Adipocyte (in vitro differentiated cells): ENCODE measurements at regions not wholly inside any gene's neighbourhood (a gene's known extent, or its start where the extent isn't known, plus 50 kb on each side); places are given as distances from the start of the nearest gene placed in this dataset.

Experiments used
- DNase-seq: peaks from one replicate; pipeline ENCODE4 v3.0.0-alpha.2; 2015; ENCODE audit warnings: low read depth
- H3K27me3 ChIP-seq: replicated peaks from 2 replicates; pipeline ENCODE4 v1.7.0; 2013; ENCODE audit warnings: mild to moderate bottlenecking, low read length, moderate library complexity; ENCODE audit not compliant: control insufficient read depth, insufficient read depth
- H3K36me3 ChIP-seq: 2 replicates; pipeline ENCODE4 v1.7.0; 2013; ENCODE audit warnings: low read length, mild to moderate bottlenecking, moderate library complexity; ENCODE audit not compliant: control insufficient read depth, insufficient read depth, severe bottlenecking
- H3K4me1 ChIP-seq: 2 replicates; pipeline ENCODE4 v1.7.0; 2013; ENCODE audit warnings: mild to moderate bottlenecking, low read length, moderate library complexity; ENCODE audit not compliant: control insufficient read depth, insufficient read depth
- H3K4me3 ChIP-seq: 2 replicates; pipeline ENCODE4 v1.7.0; 2013; ENCODE audit warnings: mild to moderate bottlenecking, low read length, moderate library complexity
- H3K9ac ChIP-seq: 2 replicates; pipeline ENCODE4 v1.7.0; 2013; ENCODE audit warnings: mild to moderate bottlenecking, low read length, moderate library complexity
- H3K9me3 ChIP-seq: 2 replicates; pipeline ENCODE4 v1.7.0; 2013; ENCODE audit warnings: mild to moderate bottlenecking, low read length, moderate library complexity; ENCODE audit not compliant: control insufficient read depth

DNA sequence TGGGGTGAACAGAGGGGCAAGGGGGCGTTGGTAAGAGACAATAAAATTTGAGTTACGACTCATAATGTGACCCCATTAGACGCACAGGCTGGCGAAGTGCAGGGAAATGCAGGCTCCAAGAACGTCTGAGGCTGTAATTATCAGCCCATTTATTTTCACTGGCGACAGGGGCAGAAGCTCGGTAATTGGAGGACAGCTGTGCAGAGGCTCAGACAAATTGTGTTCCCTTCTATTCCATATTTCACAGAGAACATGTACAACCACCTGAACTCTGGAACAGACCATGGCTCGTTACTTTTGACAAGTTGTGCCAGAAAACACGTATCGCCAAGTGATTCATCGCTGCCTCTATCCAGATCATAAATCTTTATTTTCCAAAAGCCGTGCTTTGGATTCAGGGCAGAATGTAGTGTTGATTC is 137.3 kb upstream of the FRMD4A start:
- H3K9me3 ChIP-seq = peaks cover 7% of the 10 kb centered on the region
- H3K4me1 ChIP-seq = no peaks in the 10 kb centered on the region
- H3K4me3 ChIP-seq = no peak overlapping the region
- no peak for DNase-seq
- no peaks in the 10 kb centered on the region for H3K36me3 ChIP-seq
- peaks cover 54% of the 10 kb centered on the region for H3K27me3 ChIP-seq
- H3K9ac ChIP-seq = no peak overlapping the region

DNA sequence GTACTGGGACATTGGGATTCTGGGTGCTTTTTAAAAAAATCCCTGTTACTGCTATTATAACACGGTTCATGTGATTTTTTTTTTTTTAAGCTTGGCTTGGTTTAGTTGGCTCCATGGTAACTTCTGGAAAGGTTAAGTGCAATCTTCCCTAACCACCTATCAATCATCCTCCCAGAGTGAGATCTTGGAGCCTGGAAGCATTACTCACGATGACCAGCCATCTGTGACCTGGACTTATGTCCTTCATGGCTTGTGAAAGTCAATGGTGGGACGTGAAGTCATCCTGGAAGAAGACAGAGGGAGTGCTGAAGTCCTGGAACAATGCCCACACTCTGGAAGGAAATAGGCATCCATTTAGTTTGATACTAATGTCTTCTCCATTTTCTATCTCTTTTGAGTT is 135.5 kb upstream of the FRMD4A start:
- H3K4me1 ChIP-seq = no peaks in the 10 kb centered on the region
- peaks cover 54% of the 10 kb centered on the region for H3K27me3 ChIP-seq
- H3K4me3 ChIP-seq = no peak overlapping the region
- H3K36me3 ChIP-seq = no peaks in the 10 kb centered on the region
- H3K9me3 ChIP-seq = peaks cover 10% of the 10 kb centered on the region
- DNase-seq = no peak
- H3K9ac ChIP-seq = no peak overlapping the region

DNA sequence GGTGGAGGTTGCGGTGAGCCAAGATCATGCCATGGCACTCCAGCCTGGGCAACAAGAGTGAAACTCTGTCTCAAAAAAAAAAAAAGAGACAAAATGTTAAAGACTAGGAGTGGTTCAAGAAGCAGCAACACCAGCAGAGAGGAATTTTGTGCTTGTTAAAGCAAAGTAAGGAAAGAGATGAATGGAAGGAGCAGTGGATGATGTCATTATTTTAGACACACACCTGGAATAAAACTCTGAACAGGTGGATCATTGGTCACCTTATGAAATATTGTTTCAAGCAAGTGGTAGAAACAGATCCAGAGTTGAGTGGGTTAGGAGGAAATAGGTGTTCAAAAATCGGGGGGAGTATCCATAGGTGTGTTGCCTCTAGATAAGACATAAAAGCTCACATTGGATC is 129.7 kb upstream of the FRMD4A start:
- no peaks in the 10 kb centered on the region for H3K4me1 ChIP-seq
- H3K4me3 ChIP-seq = no peak overlapping the region
- H3K27me3 ChIP-seq = peaks cover 51% of the 10 kb centered on the region
- H3K36me3 ChIP-seq = no peaks in the 10 kb centered on the region
- H3K9me3 ChIP-seq = peaks cover 17% of the 10 kb centered on the region
- DNase-seq = no peak
- H3K9ac ChIP-seq = no peak overlapping the region

DNA sequence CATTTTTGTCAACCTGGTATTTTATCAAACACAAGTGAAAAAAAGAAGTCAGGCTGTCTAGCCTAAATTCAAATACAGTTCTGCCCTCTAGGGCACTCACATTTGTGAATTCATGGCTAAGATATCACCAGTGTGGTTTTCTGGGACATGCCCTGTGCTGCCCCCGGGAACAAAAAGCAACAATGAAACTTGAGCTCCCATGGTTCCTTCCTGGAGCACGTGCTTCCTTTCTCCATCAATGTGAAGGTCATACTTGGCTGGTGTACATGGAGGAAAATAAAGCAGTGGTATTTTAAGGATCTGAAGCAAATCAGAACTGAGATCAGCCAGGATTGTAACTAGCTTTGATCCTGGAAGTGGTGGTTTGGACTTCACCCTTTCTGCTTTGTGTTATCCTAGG is 128.9 kb upstream of the FRMD4A start:
- H3K36me3 ChIP-seq = no peaks in the 10 kb centered on the region
- H3K9ac ChIP-seq = no peak overlapping the region
- DNase-seq = peak; percentile 8
- H3K4me1 ChIP-seq = no peaks in the 10 kb centered on the region
- peaks cover 16% of the 10 kb centered on the region for H3K9me3 ChIP-seq
- no peak overlapping the region for H3K4me3 ChIP-seq
- H3K27me3 ChIP-seq = peaks cover 51% of the 10 kb centered on the region

DNA sequence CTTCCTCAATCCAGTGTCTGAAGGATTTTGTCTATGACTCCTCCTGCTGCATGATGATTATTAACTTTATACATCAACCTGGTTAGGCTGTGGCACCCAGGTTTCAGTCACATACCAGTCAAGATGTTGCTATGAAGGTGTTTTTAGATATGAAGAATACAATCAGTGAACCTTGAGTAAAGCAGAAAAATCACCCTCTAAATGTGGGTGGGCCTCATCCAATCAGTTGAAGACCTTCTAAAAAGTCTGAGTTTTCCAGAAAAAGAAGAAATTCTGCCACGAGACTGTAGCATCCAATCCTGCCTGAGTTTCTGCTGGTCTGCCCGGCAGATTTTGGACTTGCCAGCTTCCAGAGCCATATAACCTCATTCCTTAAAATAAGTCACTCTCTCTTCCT is 126.1 kb upstream of the FRMD4A start:
- Histone ChIP-seq H3K9ac (no peak overlapping the region), H3K36me3 (no peaks in the 10 kb centered on the region), H3K27me3 (peaks cover 52% of the 10 kb centered on the region), H3K4me3 (no peak overlapping the region), H3K4me1 (no peaks in the 10 kb centered on the region), H3K9me3 (peaks cover 7% of the 10 kb centered on the region)
- no peak for DNase-seq

DNA sequence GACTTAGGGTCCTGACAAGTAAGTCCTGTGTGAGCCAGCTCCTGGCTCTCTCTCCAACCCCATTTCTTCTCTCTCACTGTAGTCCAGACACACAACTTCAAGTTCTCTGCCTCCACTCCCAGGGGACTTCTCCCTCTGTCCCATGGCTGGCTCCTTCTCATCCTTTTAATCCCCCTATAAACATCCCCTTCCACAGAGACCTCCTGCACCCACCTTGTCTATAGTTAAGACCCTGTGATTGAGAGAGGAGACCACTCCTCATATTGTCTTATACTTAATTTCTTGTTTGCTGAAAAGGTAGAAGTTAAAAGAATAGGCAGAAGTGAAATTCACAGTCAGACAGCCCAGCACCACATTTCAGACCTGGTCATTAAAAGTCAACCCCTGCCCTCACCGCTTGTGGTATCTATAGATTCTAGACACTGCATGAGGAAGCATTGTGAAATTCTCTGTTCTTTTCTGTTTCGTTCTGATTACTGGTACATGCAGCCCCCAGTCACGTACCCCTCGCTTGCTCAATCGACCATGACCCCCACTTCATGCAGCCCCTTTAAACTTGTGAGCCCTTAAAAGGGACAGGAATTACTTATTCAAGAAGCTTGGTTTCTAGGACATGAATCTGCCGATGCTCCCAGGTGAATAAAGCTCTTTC is 125.6 kb upstream of the FRMD4A start:
- peaks cover 48% of the 10 kb centered on the region for H3K27me3 ChIP-seq
- no peaks in the 10 kb centered on the region for H3K36me3 ChIP-seq
- H3K4me3 ChIP-seq = no peak overlapping the region
- H3K9ac ChIP-seq = no peak overlapping the region
- no peaks in the 10 kb centered on the region for H3K4me1 ChIP-seq
- no peak for DNase-seq
- peaks cover 7% of the 10 kb centered on the region for H3K9me3 ChIP-seq

DNA sequence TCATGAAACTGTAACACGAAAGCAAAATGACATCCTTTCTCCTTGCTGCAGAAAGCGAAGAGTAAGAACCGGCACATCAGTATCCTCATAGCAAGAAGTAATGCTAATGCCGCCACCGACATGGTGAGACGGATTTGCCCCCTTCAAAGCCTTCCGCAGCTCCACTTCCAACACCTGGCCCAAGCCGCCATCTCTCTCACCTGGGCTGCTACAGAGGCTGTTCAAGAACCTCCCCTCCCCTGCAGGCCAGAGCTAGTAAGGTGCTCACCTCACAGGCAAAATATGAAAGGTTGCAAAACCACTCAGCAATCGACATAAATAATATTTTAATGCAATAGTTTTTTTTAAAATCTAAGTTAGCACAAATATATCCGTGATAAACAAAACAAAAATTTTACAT is 123.9 kb upstream of the FRMD4A start:
- no peak overlapping the region for H3K9ac ChIP-seq
- H3K4me3 ChIP-seq = no peak overlapping the region
- peaks cover 42% of the 10 kb centered on the region for H3K27me3 ChIP-seq
- no peaks in the 10 kb centered on the region for H3K4me1 ChIP-seq
- DNase-seq = no peak
- no peaks in the 10 kb centered on the region for H3K36me3 ChIP-seq
- peaks cover 7% of the 10 kb centered on the region for H3K9me3 ChIP-seq

DNA sequence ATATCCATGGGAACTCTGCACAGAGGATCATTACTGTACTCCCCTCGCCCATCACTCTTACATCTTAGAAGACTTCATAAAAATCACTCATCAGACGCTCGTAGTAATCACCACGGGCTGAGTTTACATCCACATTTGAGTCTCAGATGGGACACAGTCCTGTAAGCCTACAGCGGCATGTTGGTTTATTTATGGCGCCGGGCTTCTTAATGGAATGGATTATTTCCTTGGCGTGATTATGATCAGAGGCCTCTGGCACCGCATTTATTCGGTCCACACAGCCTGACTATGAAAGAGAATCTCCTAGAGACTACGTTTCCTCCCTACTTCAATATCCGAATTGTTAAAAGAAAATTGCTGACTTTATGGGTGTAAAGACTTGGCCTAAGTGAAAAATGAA is 123.5 kb upstream of the FRMD4A start:
- H3K4me1 ChIP-seq = no peaks in the 10 kb centered on the region
- no peak for DNase-seq
- no peak overlapping the region for H3K4me3 ChIP-seq
- no peaks in the 10 kb centered on the region for H3K36me3 ChIP-seq
- H3K27me3 ChIP-seq = peaks cover 40% of the 10 kb centered on the region
- no peak overlapping the region for H3K9ac ChIP-seq
- peaks cover 7% of the 10 kb centered on the region for H3K9me3 ChIP-seq

DNA sequence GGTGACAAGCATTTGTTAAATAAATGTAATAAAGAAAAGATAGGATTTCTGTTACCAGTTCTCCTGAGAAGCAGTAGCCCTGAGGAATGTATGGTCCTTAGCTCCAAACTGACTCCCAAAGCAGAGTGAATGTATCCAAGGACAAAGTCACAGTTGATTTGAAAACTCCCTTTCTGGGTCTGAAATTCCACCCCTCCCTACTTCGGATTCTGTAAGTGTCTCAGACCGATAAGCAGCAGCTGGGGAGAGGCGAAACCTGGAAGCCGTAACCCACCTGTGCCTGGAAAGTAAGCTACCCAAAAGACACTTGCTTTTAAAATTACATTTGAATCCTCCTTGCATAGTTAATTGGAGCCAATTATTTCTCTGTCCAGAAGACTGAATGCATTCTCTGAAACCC is 122.9 kb upstream of the FRMD4A start:
- DNase-seq = no peak
- H3K4me3 ChIP-seq = no peak overlapping the region
- no peaks in the 10 kb centered on the region for H3K36me3 ChIP-seq
- no peak overlapping the region for H3K9ac ChIP-seq
- H3K9me3 ChIP-seq = peaks cover 7% of the 10 kb centered on the region
- peaks cover 36% of the 10 kb centered on the region for H3K27me3 ChIP-seq
- H3K4me1 ChIP-seq = no peaks in the 10 kb centered on the region

DNA sequence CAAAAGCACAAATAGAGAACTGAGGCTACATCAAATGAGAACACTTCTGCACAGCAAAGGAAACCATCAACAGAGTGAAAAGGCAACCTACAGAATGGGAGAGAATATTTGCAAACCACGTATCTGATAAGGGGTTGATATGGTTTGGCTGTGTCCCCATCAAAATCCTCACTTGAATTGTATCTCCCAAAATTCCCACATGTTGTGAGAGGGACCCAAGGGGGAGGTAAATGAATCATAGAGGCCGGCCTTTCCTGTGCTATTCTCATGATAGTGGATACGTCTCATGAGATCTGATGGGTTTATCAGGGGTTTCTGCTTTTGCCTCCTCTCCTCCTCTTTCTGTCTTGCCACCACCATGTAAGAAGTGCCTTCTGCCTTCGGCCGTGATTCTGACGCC is 120.6 kb upstream of the FRMD4A start:
- no peak for DNase-seq
- H3K4me3 ChIP-seq = no peak overlapping the region
- H3K27me3 ChIP-seq = peaks cover 25% of the 10 kb centered on the region
- H3K36me3 ChIP-seq = no peaks in the 10 kb centered on the region
- H3K4me1 ChIP-seq = no peaks in the 10 kb centered on the region
- H3K9ac ChIP-seq = no peak overlapping the region
- no peaks in the 10 kb centered on the region for H3K9me3 ChIP-seq

DNA sequence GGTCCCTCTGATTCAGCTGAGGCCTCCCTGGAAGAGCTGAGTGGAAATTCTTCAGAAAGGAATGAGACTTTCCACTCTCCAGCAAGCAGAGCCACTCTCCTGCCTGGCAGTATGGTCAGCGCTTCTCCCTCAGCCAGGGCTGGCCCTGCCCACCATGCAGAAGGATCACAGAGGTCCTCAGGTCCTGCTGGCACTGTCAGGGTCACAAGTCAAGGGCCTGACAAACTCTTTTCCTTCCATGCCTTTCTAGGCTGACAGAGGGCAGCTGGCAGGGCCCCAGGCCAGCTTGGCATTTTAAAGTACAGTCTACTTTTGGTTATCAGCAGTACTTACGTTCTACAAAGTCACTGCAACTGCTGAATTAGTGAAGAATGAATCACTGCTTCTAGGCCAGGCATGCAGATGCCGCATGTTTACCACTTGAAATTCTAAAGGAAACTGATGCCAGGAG is 119.3 kb upstream of the FRMD4A start:
- no peak overlapping the region for H3K9ac ChIP-seq
- peak; percentile 45 for DNase-seq
- no peaks in the 10 kb centered on the region for H3K36me3 ChIP-seq
- peaks cover 5% of the 10 kb centered on the region for H3K9me3 ChIP-seq
- no peak overlapping the region for H3K4me3 ChIP-seq
- no peaks in the 10 kb centered on the region for H3K4me1 ChIP-seq
- H3K27me3 ChIP-seq = peaks cover 25% of the 10 kb centered on the region

DNA sequence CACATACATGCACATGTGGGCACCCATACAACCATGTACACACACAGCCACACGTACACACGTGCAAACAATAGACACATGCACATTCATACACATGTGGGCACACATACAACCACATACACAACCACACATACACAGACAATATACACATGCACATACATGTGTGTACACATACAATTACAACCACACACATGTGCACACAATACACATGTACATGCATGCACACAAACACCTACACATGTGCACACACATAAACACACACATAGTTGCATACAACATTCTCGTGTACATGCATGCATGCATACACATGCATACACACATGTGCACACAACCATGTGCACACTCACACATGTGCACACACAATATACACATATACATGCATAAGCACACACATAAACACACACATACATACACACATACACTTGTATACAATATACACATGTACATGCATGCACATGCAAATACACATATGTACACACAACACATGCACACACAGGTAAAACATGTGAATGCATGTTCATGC is 118.6 kb upstream of the FRMD4A start:
- Histone ChIP-seq H3K4me1 (no peaks in the 10 kb centered on the region), H3K9ac (no peak overlapping the region), H3K4me3 (no peak overlapping the region), H3K9me3 (peaks cover 5% of the 10 kb centered on the region), H3K27me3 (peaks cover 24% of the 10 kb centered on the region), H3K36me3 (no peaks in the 10 kb centered on the region)
- DNase-seq = no peak
